Dermis microvascular lymphatic vessel endothelial cell (primary cell): ENCODE measurements at regions not wholly inside any gene's neighbourhood (a gene's known extent, or its start where the extent isn't known, plus 50 kb on each side); places are given as distances from the start of the nearest gene placed in this dataset.
"Not testable (repeated sequence)": the region's sequence is repeated elsewhere in the genome, so short reads cannot be mapped to it uniquely, and the experiment has no call there.

ENCODE experiments used
- DNase-seq, 2 donors: peaks; one replicate each; pipeline versions ENCODE4 v3.0.0 to v3.0.0-alpha.2; 2010; ENCODE audit warnings: low read depth in 2 of 2

GRCh38 chr4:115485402-115485801 lies 372.0 kb upstream of the NDST4 start:
- no peak for DNase-seq

DNA sequence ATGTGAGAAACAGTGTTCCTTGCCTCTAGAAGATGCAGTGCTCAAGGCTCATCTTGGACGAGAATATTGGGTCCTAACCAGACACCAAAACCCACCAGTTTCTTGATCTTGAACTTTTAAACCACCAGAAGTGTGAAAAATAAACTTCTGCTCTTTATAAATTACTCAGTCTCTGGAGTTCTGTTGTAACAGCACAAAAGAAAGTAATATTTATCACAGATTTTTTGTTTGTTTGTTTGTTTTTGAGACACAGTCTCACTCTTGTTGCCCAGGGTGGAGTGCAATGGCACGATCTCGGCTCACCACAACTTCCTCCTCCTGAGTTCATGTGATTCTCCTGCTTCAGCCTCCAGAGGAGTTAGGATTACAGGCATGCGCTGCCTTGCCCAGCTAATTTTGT lies 371.1 kb upstream of the NDST4 start:
- DNase-seq: no peak

- no peak for DNase-seq
Measured at GRCh38 chr4:115470763-115471162, 357.3 kb upstream of the NDST4 start.

DNA sequence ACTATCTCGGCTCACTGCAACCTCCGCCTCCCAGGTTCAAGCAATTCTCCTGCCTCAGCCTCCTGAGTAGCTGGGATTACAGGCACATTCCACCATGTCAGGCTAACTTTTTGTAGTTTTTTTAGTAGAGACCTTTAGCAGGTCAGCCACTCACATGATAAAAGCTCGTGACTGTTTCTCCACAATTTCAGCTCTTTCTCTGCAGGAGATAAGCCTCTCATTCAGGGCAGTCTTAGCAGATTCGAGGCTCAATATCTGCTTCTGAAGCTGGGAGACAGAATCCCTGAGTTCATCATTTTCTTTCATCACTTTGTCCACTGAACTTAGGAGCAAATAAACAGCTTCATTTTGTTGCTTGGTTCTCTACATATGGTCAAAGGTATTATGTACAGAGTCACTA lies 345.9 kb upstream of the NDST4 start:
- not testable (repeated sequence) for DNase-seq

- no peak for DNase-seq
Measured at GRCh38 chr4:115456231-115456630, 342.8 kb upstream of the NDST4 start.

GRCh38 chr4:115454228-115454627 lies 340.8 kb upstream of the NDST4 start:
- DNase-seq: no peak

DNA sequence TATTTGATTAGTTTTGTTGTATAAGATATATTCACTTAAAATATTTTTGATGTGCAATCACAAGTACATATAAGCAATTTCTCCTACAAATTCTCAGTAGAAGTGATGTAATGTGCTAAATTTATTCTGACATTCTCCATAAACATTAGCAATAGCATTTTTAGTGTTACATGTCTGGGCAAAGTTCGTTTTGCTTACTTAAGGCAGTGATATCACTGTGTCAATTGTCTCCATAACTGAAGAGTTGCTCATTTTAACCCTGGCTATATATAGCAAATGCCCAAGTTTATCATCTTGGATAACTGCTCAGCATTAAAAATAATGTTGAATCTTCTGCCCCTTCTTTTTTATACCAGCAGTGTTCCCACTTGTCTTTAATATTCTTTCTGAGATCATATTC lies 340.0 kb upstream of the NDST4 start:
- DNase-seq: no peak

DNA sequence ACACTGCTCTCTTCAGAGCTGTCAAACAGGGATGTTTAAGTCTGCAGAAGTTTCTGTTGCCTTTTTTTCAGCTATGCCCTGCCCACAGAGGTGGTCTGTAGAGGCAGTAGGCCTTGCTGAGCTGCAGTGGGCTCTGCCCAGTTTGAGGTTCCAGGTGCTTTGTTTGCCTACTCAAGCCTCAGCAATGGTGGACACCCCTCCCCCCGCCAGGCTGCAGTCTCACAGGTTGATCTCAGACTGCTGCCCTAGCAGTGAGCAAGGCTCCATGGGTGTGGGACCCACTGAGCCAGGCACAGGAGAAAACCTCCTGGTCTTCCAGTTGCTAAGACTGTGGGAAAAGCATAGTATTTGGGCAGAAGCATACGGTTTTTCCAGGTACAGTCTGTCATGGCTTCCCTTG lies 338.8 kb upstream of the NDST4 start:
- DNase-seq: not testable (repeated sequence)

GRCh38 chr4:115437739-115438138 lies 324.3 kb upstream of the NDST4 start:
- no peak for DNase-seq

GRCh38 chr4:115433491-115433890 lies 320.1 kb upstream of the NDST4 start:
- no peak for DNase-seq

DNA sequence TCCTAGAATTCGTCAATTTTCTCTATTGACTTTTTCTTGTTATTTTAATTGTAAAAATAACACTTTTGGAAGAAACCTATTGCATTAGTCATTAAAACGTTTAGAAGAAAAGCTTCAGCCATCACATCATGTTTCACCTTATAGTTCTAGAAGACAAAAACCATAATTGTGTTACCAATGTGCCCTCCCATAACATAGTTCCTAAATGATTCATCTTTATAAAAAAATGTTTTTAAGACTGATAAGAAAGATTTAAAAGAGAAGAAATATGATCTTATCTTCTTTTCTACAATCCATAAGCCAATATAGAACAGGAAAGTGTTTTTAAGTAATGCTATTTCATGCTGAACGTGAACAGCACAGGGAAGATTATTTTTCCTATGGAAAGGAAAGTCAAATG lies 316.6 kb upstream of the NDST4 start:
- no peak for DNase-seq

- DNase-seq: no peak
Measured at GRCh38 chr4:115428455-115428854, 315.0 kb upstream of the NDST4 start.

DNA sequence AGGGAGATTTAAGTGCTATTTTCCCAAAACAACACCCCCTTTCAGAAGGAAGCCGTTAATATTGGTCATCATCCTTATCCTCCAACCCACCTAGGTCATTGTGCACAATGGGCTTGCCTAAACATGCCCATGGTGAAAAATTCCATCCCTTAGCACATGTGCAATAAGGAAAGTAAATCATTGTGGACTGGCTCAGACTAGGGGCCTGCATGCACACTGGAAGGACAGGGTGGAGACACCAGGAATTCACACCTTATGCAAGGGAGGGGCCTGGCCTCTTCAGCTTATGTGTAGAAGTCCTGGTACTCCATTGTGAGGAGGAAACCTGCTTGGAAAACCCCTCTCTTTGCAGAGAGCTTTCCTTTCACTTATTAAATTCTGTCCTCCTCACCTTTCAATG lies 311.4 kb upstream of the NDST4 start:
- DNase-seq: no peak

- DNase-seq: no peak
Measured at GRCh38 chr4:115418635-115419396, 305.4 kb upstream of the NDST4 start.

DNA sequence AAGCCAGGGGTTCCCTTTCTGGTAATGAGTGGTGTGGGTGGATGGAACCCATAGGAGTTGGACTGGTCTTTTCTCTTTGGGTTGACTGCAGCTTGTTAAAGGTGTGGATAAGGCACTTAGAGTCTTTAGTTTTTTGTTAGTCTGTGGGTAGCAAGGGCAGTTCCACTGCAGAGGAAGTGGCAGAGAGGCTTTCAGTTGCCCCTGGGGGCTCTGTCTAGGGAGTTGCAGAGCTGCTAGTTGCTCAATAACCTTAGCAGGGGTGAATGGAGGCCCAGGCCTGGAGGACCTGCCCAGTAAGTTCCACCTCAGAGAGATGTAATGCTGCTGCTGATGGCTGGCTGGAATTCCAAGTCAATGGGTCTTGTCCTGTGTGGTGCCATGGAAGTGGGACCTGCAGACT lies 282.6 kb upstream of the NDST4 start:
- DNase-seq: no peak

GRCh38 chr4:115376866-115377265 lies 263.4 kb upstream of the NDST4 start:
- DNase-seq: no peak

DNA sequence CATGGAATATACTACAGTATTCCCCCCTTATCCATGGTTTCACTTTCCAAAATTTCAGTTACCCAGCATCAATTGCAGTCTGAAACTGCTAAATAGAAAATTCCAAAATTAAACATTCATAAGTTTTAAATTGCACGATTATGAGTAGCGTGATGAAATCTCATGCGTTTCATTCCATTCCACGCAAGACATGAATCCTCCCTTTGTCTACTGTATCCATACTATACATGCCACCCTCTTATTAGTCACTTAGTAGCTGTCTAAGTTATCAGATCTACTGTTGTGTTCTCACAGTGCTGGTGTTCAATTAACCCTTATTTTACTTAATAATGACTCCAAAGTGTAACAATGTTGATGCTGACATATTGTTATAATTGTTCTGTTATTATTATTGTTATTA lies 261.2 kb upstream of the NDST4 start:
- no peak for DNase-seq

DNA sequence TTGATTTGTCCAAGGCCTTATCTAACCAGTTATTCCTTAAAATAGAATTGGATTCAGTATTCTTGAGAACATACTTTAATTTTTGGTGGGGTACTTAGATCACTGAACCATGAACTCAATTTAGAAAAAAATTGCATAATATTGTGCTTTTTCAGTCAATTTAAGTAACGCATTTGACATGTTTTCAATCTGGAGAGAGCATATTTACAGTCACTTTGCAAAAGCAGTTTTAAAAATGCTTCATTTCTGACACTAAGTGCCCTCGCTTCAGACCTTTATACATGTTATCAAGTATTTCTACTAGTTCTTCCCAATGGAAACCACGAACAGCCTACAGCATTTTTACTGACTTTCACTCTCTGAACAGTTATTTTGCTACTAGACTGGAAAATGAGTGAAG lies 257.1 kb upstream of the NDST4 start:
- DNase-seq: no peak

DNA sequence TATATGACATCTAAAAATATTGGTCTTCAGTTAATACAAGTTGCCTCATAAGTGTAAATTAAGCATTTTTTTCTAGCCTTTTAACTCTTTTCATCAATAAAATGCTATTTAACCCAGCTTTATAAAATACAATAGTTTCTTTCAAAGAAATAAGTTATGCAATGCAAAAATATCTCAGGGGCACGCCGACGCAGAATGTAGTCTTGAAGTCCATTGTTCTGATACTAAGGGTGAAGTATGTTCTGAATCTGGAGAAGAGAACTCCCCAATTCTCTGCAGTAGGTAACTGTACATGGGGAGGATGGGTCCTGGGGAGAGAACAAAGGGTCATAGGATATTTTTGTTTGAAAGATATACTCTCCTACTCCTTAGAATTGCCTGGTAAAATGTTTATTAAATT lies 256.6 kb upstream of the NDST4 start:
- no peak for DNase-seq

GRCh38 chr4:115366390-115366789 lies 253.0 kb upstream of the NDST4 start:
- DNase-seq: no peak

GRCh38 chr4:115365185-115365584 lies 251.8 kb upstream of the NDST4 start:
- DNase-seq: no peak

- no peak for DNase-seq
Measured at GRCh38 chr4:115361781-115362180, 248.4 kb upstream of the NDST4 start.

GRCh38 chr4:115360431-115360830 lies 247.0 kb upstream of the NDST4 start:
- DNase-seq: no peak

- no peak for DNase-seq
Measured at GRCh38 chr4:115357776-115358175, 244.4 kb upstream of the NDST4 start.
